Liver (tissue), 8 donors: ENCODE measurements at regions not wholly inside any gene's neighbourhood (a gene's known extent, or its start where the extent isn't known, plus 50 kb on each side); places are given as distances from the start of the nearest gene placed in this dataset.

Experiments used
- DNase-seq: peaks from one replicate; pipeline ENCODE4 v3.0.0-alpha.2; 2017; ENCODE audit warnings: low spot score
- H3K27ac ChIP-seq, 2 donors: one replicate each; pipeline ENCODE4 v1.7.0; 2013; ENCODE audit warnings: inconsistent platforms in 2 of 2, low read length in 2 of 2, control low read depth in 1 of 2, low read depth in 1 of 2, mild to moderate bottlenecking in 1 of 2
- H3K27me3 ChIP-seq, 4 donors: one replicate each; pipeline versions ENCODE4 v1.6.1 to v1.7.0; 2013; ENCODE audit warnings: low read length in 3 of 4, inconsistent platforms in 1 of 4, mild to moderate bottlenecking in 1 of 4, moderate library complexity in 1 of 4; ENCODE audit not compliant: control insufficient read depth in 4 of 4, insufficient read depth in 4 of 4
- H3K36me3 ChIP-seq, 4 donors: one replicate each; pipeline versions ENCODE4 v1.6.1 to v1.7.0; 2013; ENCODE audit warnings: low read length in 3 of 4, mild to moderate bottlenecking in 3 of 4, low read depth in 1 of 4, moderate library complexity in 1 of 4; ENCODE audit not compliant: control insufficient read depth in 4 of 4, insufficient read depth in 3 of 4
- H3K4me1 ChIP-seq, 4 donors: one replicate each; pipeline versions ENCODE4 v1.6.1 to v1.7.0; 2013; ENCODE audit warnings: low read length in 3 of 4, mild to moderate bottlenecking in 3 of 4, moderate library complexity in 1 of 4; ENCODE audit not compliant: control insufficient read depth in 4 of 4, insufficient read depth in 4 of 4
- H3K4me3 ChIP-seq, 3 donors: one replicate each; pipeline versions ENCODE4 v1.6.1 to v1.7.0; 2013; ENCODE audit warnings: low read length in 3 of 3, control low read depth in 1 of 3, low read depth in 1 of 3, mild to moderate bottlenecking in 1 of 3
- H3K9ac ChIP-seq, 2 donors: one replicate each; pipeline ENCODE4 v1.7.0; 2013; ENCODE audit warnings: low read length in 2 of 2, mild to moderate bottlenecking in 2 of 2, moderate library complexity in 2 of 2, control low read depth in 1 of 2, low read depth in 1 of 2
- H3K9me3 ChIP-seq, 4 donors: one replicate each; pipeline versions ENCODE4 v1.6.1 to v1.7.0; 2013; ENCODE audit warnings: low read length in 3 of 4; ENCODE audit not compliant: control insufficient read depth in 4 of 4
- EGR1 ChIP-seq, 2 donors: IDR thresholded peaks; 2 replicates each; pipeline ENCODE4 v1.6.1; 2016 to 2018; ENCODE audit warnings: antibody characterized with exemption in 2 of 2, low read depth in 2 of 2
- FOXA1 ChIP-seq: IDR thresholded peaks from 2 replicates; pipeline ENCODE4 v1.6.1; 2016; ENCODE audit warnings: antibody characterized with exemption
- FOXA2 ChIP-seq: IDR thresholded peaks from 2 replicates; pipeline ENCODE4 v1.6.1; 2016; ENCODE audit warnings: antibody characterized with exemption
- HNF4A ChIP-seq, 2 donors: conservative IDR thresholded peaks; 2 replicates each; pipeline ENCODE4 v1.6.1; 2016; ENCODE audit warnings: antibody characterized with exemption in 2 of 2, mild to moderate bottlenecking in 2 of 2
- JUND ChIP-seq, 2 donors: IDR thresholded peaks; 2 replicates each; pipeline ENCODE4 v1.6.1; 2016; ENCODE audit warnings: antibody characterized with exemption in 2 of 2
- NR2F2 ChIP-seq: IDR thresholded peaks from 2 replicates; pipeline ENCODE4 v1.6.1; 2016; ENCODE audit warnings: antibody characterized with exemption
- RAD21 ChIP-seq, 2 donors: IDR thresholded peaks; 2 replicates each; pipeline ENCODE4 v1.6.1; 2016; ENCODE audit warnings: antibody characterized with exemption in 2 of 2, mild to moderate bottlenecking in 2 of 2
- RXRA ChIP-seq, 2 donors: IDR thresholded peaks; 2 replicates each; pipeline ENCODE4 v1.6.1; 2017 to 2018; ENCODE audit warnings: antibody characterized with exemption in 2 of 2, mild to moderate bottlenecking in 1 of 2
- SP1 ChIP-seq: IDR thresholded peaks from 2 replicates; pipeline ENCODE4 v1.6.1; 2018; ENCODE audit warnings: antibody characterized with exemption, mild to moderate bottlenecking
- TAF1 ChIP-seq: conservative IDR thresholded peaks from 2 replicates; pipeline ENCODE4 v1.6.1; 2016; ENCODE audit warnings: antibody characterized with exemption, mild to moderate bottlenecking
- YY1 ChIP-seq: IDR thresholded peaks from 2 replicates; pipeline ENCODE4 v1.6.1; 2016; ENCODE audit warnings: antibody characterized with exemption, mild to moderate bottlenecking
- WGBS: extraction: QIAGEN DNeasy Blood & Tissue Kit; methylation state at CpG from one replicate; pipeline ENCODE4 v1.1.7; 2013; 5-methylcytosine and 5-hydroxymethylcytosine counted together
- TF ChIP-seq, protein P1 (sequence below): IDR thresholded peaks from 2 replicates; pipeline ENCODE4 v1.6.1; 2016; ENCODE audit warnings: antibody characterized with exemption
- TF ChIP-seq, protein P2 (sequence below): IDR thresholded peaks from 2 replicates; pipeline ENCODE4 v1.6.1; 2016; ENCODE audit warnings: antibody characterized with exemption, mild to moderate bottlenecking
- TF ChIP-seq, protein P3 (sequence below): IDR thresholded peaks from 2 replicates; pipeline ENCODE4 v1.6.1; 2016; ENCODE audit warnings: antibody characterized with exemption
- TF ChIP-seq, protein P4 (sequence below): fragments of 150-350 bp; IDR thresholded peaks from 2 replicates; pipeline ENCODE4 v1.5.1; 2017; ENCODE audit warnings: improper control_type of control experiment, low read depth, low read length; ENCODE audit not compliant: missing input control
- TF ChIP-seq, protein P5 (sequence below): IDR thresholded peaks from 2 replicates; pipeline ENCODE4 v1.6.1; 2016; ENCODE audit warnings: antibody characterized with exemption
- donor health status: healthy.
- donor health status: healthy.
- donor health status: healthy.
- donor health status: healthy.
- donor health status: healthy.

DNA sequence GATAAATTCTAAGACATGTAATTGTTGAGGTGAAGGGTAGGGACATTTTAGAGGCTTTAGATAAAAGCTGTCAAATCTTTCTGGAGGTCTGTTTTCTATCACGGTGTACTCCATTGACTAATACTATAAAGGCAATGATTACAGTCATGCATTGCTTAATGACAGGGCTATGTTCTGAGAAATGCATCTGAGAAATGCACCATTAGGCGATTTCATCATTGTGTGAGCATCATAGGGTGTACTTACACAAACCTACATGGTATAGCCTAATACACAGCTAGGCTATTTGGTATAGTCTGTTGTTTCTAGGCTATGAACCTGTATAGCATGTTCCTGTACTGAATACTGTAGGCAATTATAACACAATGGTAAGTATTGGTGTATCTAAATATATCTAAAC, 71.3 kb upstream of the FYN start:
- Histone ChIP-seq H3K9ac (no peak overlapping the region), H3K36me3 (no peaks in the 10 kb centered on the region), H3K27ac (no peak overlapping the region), H3K27me3 (no peaks in the 10 kb centered on the region), H3K4me3 (no peak overlapping the region), H3K4me1 (no peaks in the 10 kb centered on the region), H3K9me3 (peaks cover 0 to 4% (median 0%) of the 10 kb centered on the region in 4 donors)
- WGBS: 76% methylated on average over 2 of the region's 2 CpGs
- DNase-seq: no peak
- TF ChIP-seq HNF4A (conservative IDR thresholded peaks at IDR 0.05): no peak
- no peak for TF ChIP-seq EGR1 (IDR thresholded peaks at IDR 0.05; ENCODE audit: low read depth in 2 of 2)
- TF ChIP-seq, protein P1, sequence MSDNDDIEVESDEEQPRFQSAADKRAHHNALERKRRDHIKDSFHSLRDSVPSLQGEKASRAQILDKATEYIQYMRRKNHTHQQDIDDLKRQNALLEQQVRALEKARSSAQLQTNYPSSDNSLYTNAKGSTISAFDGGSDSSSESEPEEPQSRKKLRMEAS: no peak
- TF ChIP-seq, protein P2, sequence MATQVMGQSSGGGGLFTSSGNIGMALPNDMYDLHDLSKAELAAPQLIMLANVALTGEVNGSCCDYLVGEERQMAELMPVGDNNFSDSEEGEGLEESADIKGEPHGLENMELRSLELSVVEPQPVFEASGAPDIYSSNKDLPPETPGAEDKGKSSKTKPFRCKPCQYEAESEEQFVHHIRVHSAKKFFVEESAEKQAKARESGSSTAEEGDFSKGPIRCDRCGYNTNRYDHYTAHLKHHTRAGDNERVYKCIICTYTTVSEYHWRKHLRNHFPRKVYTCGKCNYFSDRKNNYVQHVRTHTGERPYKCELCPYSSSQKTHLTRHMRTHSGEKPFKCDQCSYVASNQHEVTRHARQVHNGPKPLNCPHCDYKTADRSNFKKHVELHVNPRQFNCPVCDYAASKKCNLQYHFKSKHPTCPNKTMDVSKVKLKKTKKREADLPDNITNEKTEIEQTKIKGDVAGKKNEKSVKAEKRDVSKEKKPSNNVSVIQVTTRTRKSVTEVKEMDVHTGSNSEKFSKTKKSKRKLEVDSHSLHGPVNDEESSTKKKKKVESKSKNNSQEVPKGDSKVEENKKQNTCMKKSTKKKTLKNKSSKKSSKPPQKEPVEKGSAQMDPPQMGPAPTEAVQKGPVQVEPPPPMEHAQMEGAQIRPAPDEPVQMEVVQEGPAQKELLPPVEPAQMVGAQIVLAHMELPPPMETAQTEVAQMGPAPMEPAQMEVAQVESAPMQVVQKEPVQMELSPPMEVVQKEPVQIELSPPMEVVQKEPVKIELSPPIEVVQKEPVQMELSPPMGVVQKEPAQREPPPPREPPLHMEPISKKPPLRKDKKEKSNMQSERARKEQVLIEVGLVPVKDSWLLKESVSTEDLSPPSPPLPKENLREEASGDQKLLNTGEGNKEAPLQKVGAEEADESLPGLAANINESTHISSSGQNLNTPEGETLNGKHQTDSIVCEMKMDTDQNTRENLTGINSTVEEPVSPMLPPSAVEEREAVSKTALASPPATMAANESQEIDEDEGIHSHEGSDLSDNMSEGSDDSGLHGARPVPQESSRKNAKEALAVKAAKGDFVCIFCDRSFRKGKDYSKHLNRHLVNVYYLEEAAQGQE: no peak
- TF ChIP-seq, protein P3, sequence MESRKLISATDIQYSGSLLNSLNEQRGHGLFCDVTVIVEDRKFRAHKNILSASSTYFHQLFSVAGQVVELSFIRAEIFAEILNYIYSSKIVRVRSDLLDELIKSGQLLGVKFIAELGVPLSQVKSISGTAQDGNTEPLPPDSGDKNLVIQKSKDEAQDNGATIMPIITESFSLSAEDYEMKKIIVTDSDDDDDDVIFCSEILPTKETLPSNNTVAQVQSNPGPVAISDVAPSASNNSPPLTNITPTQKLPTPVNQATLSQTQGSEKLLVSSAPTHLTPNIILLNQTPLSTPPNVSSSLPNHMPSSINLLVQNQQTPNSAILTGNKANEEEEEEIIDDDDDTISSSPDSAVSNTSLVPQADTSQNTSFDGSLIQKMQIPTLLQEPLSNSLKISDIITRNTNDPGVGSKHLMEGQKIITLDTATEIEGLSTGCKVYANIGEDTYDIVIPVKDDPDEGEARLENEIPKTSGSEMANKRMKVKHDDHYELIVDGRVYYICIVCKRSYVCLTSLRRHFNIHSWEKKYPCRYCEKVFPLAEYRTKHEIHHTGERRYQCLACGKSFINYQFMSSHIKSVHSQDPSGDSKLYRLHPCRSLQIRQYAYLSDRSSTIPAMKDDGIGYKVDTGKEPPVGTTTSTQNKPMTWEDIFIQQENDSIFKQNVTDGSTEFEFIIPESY: no peak
- no peak for TF ChIP-seq FOXA2

DNA sequence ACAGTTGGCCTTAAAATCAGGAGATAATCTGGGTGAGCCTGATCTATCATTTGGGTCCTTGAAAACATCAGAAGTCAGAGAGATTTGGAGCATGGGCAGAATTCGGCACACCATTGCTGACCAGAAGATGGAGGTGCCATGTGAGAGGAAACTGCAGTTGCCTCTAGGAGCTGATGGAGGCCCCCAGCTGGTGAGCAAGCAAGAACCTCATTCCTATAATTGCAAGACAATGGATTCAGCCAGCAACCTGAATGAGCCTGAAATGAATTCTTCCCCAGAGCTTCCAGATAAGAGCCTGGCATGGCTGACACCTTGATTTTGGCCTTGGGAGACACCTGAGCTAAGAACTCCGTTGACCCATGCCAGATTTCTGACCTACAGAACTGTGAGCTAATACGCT, 76.3 kb upstream of the FYN start:
- Histone ChIP-seq H3K9ac (no peak overlapping the region), H3K36me3 (no peaks in the 10 kb centered on the region), H3K27me3 (no peaks in the 10 kb centered on the region), H3K27ac (no peak overlapping the region), H3K4me1 (no peaks in the 10 kb centered on the region), H3K9me3 (no peaks in the 10 kb centered on the region), H3K4me3 (no peak overlapping the region)
- DNase-seq: no peak
- TF ChIP-seq SP1 (no peak), EGR1 (IDR thresholded peaks at IDR 0.05; ENCODE audit: low read depth in 2 of 2) (no peak), FOXA2 (no peak), JUND (IDR thresholded peaks at IDR 0.05) (no peak), TAF1 (no peak), HNF4A (conservative IDR thresholded peaks at IDR 0.05) (no peak), RXRA (IDR thresholded peaks at IDR 0.05) (no peak), NR2F2 (no peak), FOXA1 (no peak), YY1 (no peak), RAD21 (IDR thresholded peaks at IDR 0.05) (no peak)
- TF ChIP-seq, protein P1: no peak
- TF ChIP-seq, protein P4, sequence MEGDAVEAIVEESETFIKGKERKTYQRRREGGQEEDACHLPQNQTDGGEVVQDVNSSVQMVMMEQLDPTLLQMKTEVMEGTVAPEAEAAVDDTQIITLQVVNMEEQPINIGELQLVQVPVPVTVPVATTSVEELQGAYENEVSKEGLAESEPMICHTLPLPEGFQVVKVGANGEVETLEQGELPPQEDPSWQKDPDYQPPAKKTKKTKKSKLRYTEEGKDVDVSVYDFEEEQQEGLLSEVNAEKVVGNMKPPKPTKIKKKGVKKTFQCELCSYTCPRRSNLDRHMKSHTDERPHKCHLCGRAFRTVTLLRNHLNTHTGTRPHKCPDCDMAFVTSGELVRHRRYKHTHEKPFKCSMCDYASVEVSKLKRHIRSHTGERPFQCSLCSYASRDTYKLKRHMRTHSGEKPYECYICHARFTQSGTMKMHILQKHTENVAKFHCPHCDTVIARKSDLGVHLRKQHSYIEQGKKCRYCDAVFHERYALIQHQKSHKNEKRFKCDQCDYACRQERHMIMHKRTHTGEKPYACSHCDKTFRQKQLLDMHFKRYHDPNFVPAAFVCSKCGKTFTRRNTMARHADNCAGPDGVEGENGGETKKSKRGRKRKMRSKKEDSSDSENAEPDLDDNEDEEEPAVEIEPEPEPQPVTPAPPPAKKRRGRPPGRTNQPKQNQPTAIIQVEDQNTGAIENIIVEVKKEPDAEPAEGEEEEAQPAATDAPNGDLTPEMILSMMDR: no peak
- TF ChIP-seq, protein P2: no peak
- TF ChIP-seq, protein P5, sequence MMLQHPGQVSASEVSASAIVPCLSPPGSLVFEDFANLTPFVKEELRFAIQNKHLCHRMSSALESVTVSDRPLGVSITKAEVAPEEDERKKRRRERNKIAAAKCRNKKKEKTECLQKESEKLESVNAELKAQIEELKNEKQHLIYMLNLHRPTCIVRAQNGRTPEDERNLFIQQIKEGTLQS: no peak
- TF ChIP-seq, protein P3: no peak
- WGBS: 81% methylated on average over 3 of the region's 3 CpGs
